ENCODE measurements at regions not wholly inside any gene's neighbourhood (a gene's known extent, or its start where the extent isn't known, plus 50 kb on each side); places are given as distances from the start of the nearest gene placed in this dataset.

GRCh38 chr13:107870400-107870799 is 344.9 kb downstream of the LIG4 start:
- no peaks in the 10 kb centered on the region for H3K9me2 ChIP-seq (ENCODE audit: insufficient read depth)
- H3K4me1 ChIP-seq (replicated peaks; ENCODE audit: insufficient read depth), result no peaks in the 10 kb centered on the region
- H3F3A ChIP-seq (ENCODE audit: insufficient read depth, low read depth), result no peaks in the 10 kb centered on the region
- no peak overlapping the region for H2AFZ ChIP-seq
- H3K9me3 ChIP-seq (ENCODE audit: insufficient read depth, low read depth), result no peaks in the 10 kb centered on the region; the same call in 1 of the 2 replicates
- no peaks in the 10 kb centered on the region for H3K27me3 ChIP-seq (ENCODE audit: insufficient read depth, low read depth)
- H3K4me2 ChIP-seq, result no peak overlapping the region
- intact Hi-C loops (cut with micrococcal nuclease; ENCODE audit: unreplicated experiment), result no loop called here
- peaks cover 9% of the 10 kb centered on the region; the same call in 1 of the 2 replicates for H4K20me1 ChIP-seq (ENCODE audit: insufficient read depth)
- ChIA-PET CTCF (no interaction called here), POLR2A (ENCODE audit: unreplicated experiment) (no interaction called here)
- H3K27ac ChIP-seq, result no peak overlapping the region
- no peaks in the 10 kb centered on the region for H3K36me3 ChIP-seq (ENCODE audit: low read depth)
- BruUV-seq (replicated peaks), result no TSS peak
- no peaks in the 10 kb centered on the region for H3K79me2 ChIP-seq (ENCODE audit: low read depth)
- no peak for DNase-seq
- H3K4me3 ChIP-seq, result no peak overlapping the region
- TF ChIP-seq EZH2 (IDR thresholded peaks at IDR 0.05; ENCODE audit: low read depth), result no peak
- no peak for TF ChIP-seq CTCF (conservative IDR thresholded peaks at IDR 0.05)

- Histone ChIP-seq H2AFZ (peak overlapping the region; percentile 73), H3K4me1 (replicated peaks; ENCODE audit: insufficient read depth) (no peaks in the 10 kb centered on the region), H3K9me2 (ENCODE audit: insufficient read depth) (no peaks in the 10 kb centered on the region), H3K4me2 (peak overlapping the region; percentile 83), H3K79me2 (ENCODE audit: low read depth) (no peaks in the 10 kb centered on the region), H3K27me3 (ENCODE audit: insufficient read depth, low read depth) (no peaks in the 10 kb centered on the region), H3F3A (ENCODE audit: insufficient read depth, low read depth) (no peaks in the 10 kb centered on the region), H3K4me3 (peak overlapping the region; percentile 61), H4K20me1 (ENCODE audit: insufficient read depth) (peaks cover 24% of the 10 kb centered on the region), H3K36me3 (ENCODE audit: low read depth) (no peaks in the 10 kb centered on the region), H3K9me3 (ENCODE audit: insufficient read depth, low read depth) (no peaks in the 10 kb centered on the region; the same call in 1 of the 2 replicates), H3K27ac (no peak overlapping the region)
- BruUV-seq (replicated peaks), result no TSS peak
- intact Hi-C loops (cut with micrococcal nuclease; ENCODE audit: unreplicated experiment), result loop anchor here (2.0 kb wide), 1 partner anchor 657 kb away; no protein-coding TSS in a partner anchor
- no peak for TF ChIP-seq EZH2 (IDR thresholded peaks at IDR 0.05; ENCODE audit: low read depth)
- TF ChIP-seq CTCF (conservative IDR thresholded peaks at IDR 0.05), result peak; percentile 59
- DNase-seq, result peak in 1 of 2 experiments; percentile 29
- CTCF ChIA-PET, result interaction anchor here (1.0 kb wide), 1 partner anchor 46 kb away, joined by 7 read pairs; no protein-coding TSS in a partner anchor
- POLR2A ChIA-PET (ENCODE audit: unreplicated experiment), result no interaction called here
Measured at GRCh38 chr13:107867701-107868661, 347.4 kb downstream of the LIG4 start.

- Histone ChIP-seq H3K9me2 (ENCODE audit: insufficient read depth) (no peaks in the 10 kb centered on the region), H3K4me2 (peak overlapping the region; percentile 83), H3K27me3 (ENCODE audit: insufficient read depth, low read depth) (no peaks in the 10 kb centered on the region), H2AFZ (peak overlapping the region; percentile 58; the same call in 1 of the 2 replicates), H3K9me3 (ENCODE audit: insufficient read depth, low read depth) (no peaks in the 10 kb centered on the region; the same call in 1 of the 2 replicates), H3K27ac (no peak overlapping the region), H3K79me2 (ENCODE audit: low read depth) (no peaks in the 10 kb centered on the region), H3F3A (ENCODE audit: insufficient read depth, low read depth) (no peaks in the 10 kb centered on the region), H3K4me3 (peak overlapping the region; percentile 61; the same call in 1 of the 2 replicates), H4K20me1 (ENCODE audit: insufficient read depth) (peaks cover 24% of the 10 kb centered on the region), H3K36me3 (ENCODE audit: low read depth) (no peaks in the 10 kb centered on the region), H3K4me1 (replicated peaks; ENCODE audit: insufficient read depth) (no peaks in the 10 kb centered on the region)
- ChIA-PET CTCF (no interaction called here), POLR2A (ENCODE audit: unreplicated experiment) (interaction anchor here (0.6 kb wide), 1 partner anchor 734 kb away, joined by 3 read pairs; no protein-coding TSS in a partner anchor)
- TF ChIP-seq EZH2 (IDR thresholded peaks at IDR 0.05; ENCODE audit: low read depth), result no peak
- DNase-seq, result no peak
- intact Hi-C loops (cut with micrococcal nuclease; ENCODE audit: unreplicated experiment), result loop anchor here (2.0 kb wide), 1 partner anchor 656 kb away; no protein-coding TSS in a partner anchor
- BruUV-seq (replicated peaks), result no TSS peak
Measured at GRCh38 chr13:107866941-107867623, 348.3 kb downstream of the LIG4 start.
